MCF 10A (cell line): ENCODE measurements at regions not wholly inside any gene's neighbourhood (a gene's known extent, or its start where the extent isn't known, plus 50 kb on each side); places are given as distances from the start of the nearest gene placed in this dataset.

Source experiments
- BruUV-seq: library from RNA; stranded (reverse); fragments of 400-500 nt; replicated peaks from 2 replicates; lab custom pipeline; 2021; lab: Mats Ljungman, UMichigan
- CTCF ChIA-PET: fragments of 300-600 bp; sonication (Branson Sonifier 250); formaldehyde crosslinking; extraction: SDS; loops from one replicate; lab custom pipeline; 2021; ENCODE audit warnings: antibody characterized with exemption, inconsistent platforms; lab: Yijun Ruan, JAX
- POLR2A ChIA-PET: fragments of 300-600, 350-650 bp; sonication (Branson Sonifier 250); formaldehyde crosslinking; extraction: SDS; loops from one replicate; lab custom pipeline; 2020; ENCODE audit warnings: antibody characterized with exemption, inconsistent platforms; lab: Yijun Ruan, JAX
- DNase-seq: peaks from one replicate; pipeline ENCODE4 v3.0.0-alpha.2; 2018; ENCODE audit not compliant: unreplicated experiment
- H3K27ac Mint-ChIP-seq: one replicate; pipeline ENCODE4 v1.8.0; 2022; ENCODE audit warnings: mild to moderate bottlenecking, low read depth, mixed read lengths; ENCODE audit not compliant: unreplicated experiment
- H3K27me3 Mint-ChIP-seq: one replicate; pipeline ENCODE4 v1.8.0; 2022; ENCODE audit warnings: mixed read lengths; ENCODE audit not compliant: insufficient read depth, unreplicated experiment
- H3K36me3 Mint-ChIP-seq: one replicate; pipeline ENCODE4 v1.8.0; 2022; ENCODE audit warnings: mild to moderate bottlenecking, moderate library complexity, mixed read lengths; ENCODE audit not compliant: insufficient read depth, unreplicated experiment
- H3K4me1 Mint-ChIP-seq: one replicate; pipeline ENCODE4 v1.8.0; 2022; ENCODE audit warnings: mixed read lengths; ENCODE audit not compliant: insufficient read depth, unreplicated experiment
- H3K4me3 Mint-ChIP-seq: one replicate; pipeline ENCODE4 v1.8.0; 2022; ENCODE audit warnings: mild to moderate bottlenecking, moderate library complexity, mixed read lengths; ENCODE audit not compliant: unreplicated experiment
- H3K9me3 Mint-ChIP-seq: one replicate; pipeline ENCODE4 v1.8.0; 2022; ENCODE audit warnings: mixed read lengths; ENCODE audit not compliant: unreplicated experiment
- CTCF ChIP-seq: fragments of 200-600 bp; IDR thresholded peaks from one replicate; pipeline ENCODE4 v1.8.0; 2022; ENCODE audit warnings: antibody characterized with exemption, mild to moderate bottlenecking; ENCODE audit not compliant: unreplicated experiment
- intact Hi-C: fragments of 100-400 bp; cut with micrococcal nuclease; formaldehyde crosslinking; loops from 2 replicates; pipeline ENCODE4 v1.14.1; 2022

DNA sequence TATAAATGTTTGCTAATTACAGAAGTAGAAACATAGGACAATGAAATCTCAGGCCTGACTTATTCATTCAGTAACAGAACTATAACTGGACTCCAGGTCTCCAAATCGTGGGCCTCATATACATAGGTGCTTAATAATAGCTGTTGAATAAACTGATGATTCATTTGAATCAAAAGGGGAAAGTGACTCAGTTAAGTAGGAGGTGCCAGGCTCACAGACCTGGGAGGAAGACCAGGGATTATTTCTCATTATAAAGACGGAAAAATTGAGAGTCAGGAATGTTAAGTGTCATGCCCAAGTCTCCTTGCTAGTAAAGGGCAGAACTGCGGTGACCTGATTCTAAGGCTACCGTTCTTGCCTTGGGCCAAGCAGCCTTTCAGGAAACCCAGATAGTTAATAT is 131.5 kb downstream of the HS3ST1 start:
- BruUV-seq: no TSS peak
- Mint-ChIP-seq H3K27ac (peak overlapping the region; percentile 16), H3K4me3 (no peak overlapping the region), H3K36me3 (peaks cover 4% of the 10 kb centered on the region), H3K4me1 (peaks cover 10% of the 10 kb centered on the region), H3K27me3 (no peaks in the 10 kb centered on the region), H3K9me3 (no peaks in the 10 kb centered on the region)
- ChIA-PET CTCF (interaction anchor here (0.6 kb wide), 1 partner anchor 873 kb away, joined by 3 read pairs; no protein-coding TSS in a partner anchor), POLR2A (no interaction called here)
- DNase-seq: peak; percentile 51
- intact Hi-C loops: no loop called here
- no peak for TF ChIP-seq CTCF

DNA sequence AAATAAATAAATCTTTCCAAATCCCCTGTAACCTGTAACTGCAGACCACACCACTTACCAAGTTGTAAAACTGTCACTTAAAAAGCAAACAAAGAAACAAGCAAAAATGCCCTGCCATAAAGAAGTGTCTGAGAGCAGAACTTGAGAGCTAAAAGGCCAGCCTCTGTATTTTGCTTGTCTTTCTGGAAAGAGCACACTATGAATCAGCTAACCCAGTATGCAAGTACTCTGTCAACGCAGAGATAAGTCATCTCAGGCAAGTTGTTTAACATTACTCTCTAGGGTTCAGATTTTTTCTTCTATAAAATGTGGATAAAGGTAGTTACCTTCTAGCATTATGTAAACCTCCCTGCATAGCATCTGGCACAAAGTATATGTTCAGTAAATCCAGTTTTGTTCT is 134.8 kb downstream of the HS3ST1 start:
- no peaks in the 10 kb centered on the region for H3K27me3 Mint-ChIP-seq
- no peak for DNase-seq
- no peaks in the 10 kb centered on the region for H3K9me3 Mint-ChIP-seq
- ChIA-PET CTCF (no interaction called here), POLR2A (no interaction called here)
- no peak overlapping the region for H3K27ac Mint-ChIP-seq
- peaks cover 10% of the 10 kb centered on the region for H3K4me1 Mint-ChIP-seq
- H3K4me3 Mint-ChIP-seq: no peak overlapping the region
- no TSS peak for BruUV-seq
- peaks cover 4% of the 10 kb centered on the region for H3K36me3 Mint-ChIP-seq
- intact Hi-C loops: no loop called here
- TF ChIP-seq CTCF: no peak

- intact Hi-C loops: no loop called here
These were observed 141.6 kb downstream of the HS3ST1 start for GRCh38 chr4:11287055-11287454.

DNA sequence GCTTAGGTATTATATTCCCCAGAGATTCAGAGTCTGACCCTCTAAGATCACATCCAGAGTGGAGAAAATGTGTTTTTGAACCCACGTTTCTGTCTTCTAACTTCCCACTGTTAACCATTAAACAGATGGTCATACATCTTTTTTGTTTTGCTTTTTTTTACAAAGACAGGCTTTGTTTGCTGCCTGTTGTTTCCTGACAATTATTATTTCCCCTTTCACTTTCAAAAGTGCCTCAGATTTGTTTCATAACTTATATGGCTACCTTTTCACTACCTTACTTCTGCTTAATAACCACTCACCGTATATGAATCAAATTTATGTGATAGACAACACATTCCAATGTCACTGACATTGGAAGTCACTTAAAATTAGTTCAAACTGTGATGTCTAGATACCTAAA is 142.2 kb downstream of the HS3ST1 start:
- ChIA-PET CTCF (no interaction called here), POLR2A (no interaction called here)
- no TSS peak for BruUV-seq
- DNase-seq: no peak
- H3K36me3 Mint-ChIP-seq: no peaks in the 10 kb centered on the region
- peaks cover 7% of the 10 kb centered on the region for H3K9me3 Mint-ChIP-seq
- no peaks in the 10 kb centered on the region for H3K4me1 Mint-ChIP-seq
- intact Hi-C loops: no loop called here
- no peak overlapping the region for H3K27ac Mint-ChIP-seq
- H3K4me3 Mint-ChIP-seq: no peak overlapping the region
- no peak for TF ChIP-seq CTCF
- no peaks in the 10 kb centered on the region for H3K27me3 Mint-ChIP-seq

More at GRCh38 chr4:11287055-11287454, 141.6 kb downstream of the HS3ST1 start:
- Mint-ChIP-seq H3K4me3 (no peak overlapping the region), H3K9me3 (peaks cover 7% of the 10 kb centered on the region), H3K36me3 (no peaks in the 10 kb centered on the region), H3K27me3 (no peaks in the 10 kb centered on the region), H3K27ac (no peak overlapping the region), H3K4me1 (no peaks in the 10 kb centered on the region)
- no TSS peak for BruUV-seq
- ChIA-PET POLR2A (no interaction called here), CTCF (no interaction called here)
- no peak for DNase-seq
- TF ChIP-seq CTCF: no peak
